Small intestine (tissue), 7 donors: ENCODE measurements at regions not wholly inside any gene's neighbourhood (a gene's known extent, or its start where the extent isn't known, plus 50 kb on each side); places are given as distances from the start of the nearest gene placed in this dataset.

Source experiments
- DNase-seq, 2 donors: peaks; one replicate each; pipeline versions ENCODE4 v3.0.0 to v3.0.0-alpha.2; 2013
- FAIRE-seq: peaks from 2 replicates; lab custom pipeline; 2012; peaks lifted over from hg19 to GRCh38; lab: Jason Lieb, UNC
- H3K27ac ChIP-seq, 3 donors: one replicate each; pipeline ENCODE4 v1.5.1; 2013; ENCODE audit warnings: low read length in 2 of 3, mild to moderate bottlenecking in 2 of 3, control low read depth in 1 of 3, inconsistent platforms in 1 of 3, low read depth in 1 of 3, moderate library complexity in 1 of 3
- H3K27me3 ChIP-seq, 3 donors: one replicate each; pipeline ENCODE4 v1.6.1; 2013; ENCODE audit warnings: low read length in 3 of 3, inconsistent platforms in 1 of 3; ENCODE audit not compliant: control insufficient read depth in 3 of 3, insufficient read depth in 3 of 3
- H3K36me3 ChIP-seq, 3 donors: one replicate each; pipeline ENCODE4 v1.6.1; 2013; ENCODE audit warnings: low read length in 3 of 3, inconsistent platforms in 1 of 3, low read depth in 1 of 3, mild to moderate bottlenecking in 1 of 3, moderate library complexity in 1 of 3; ENCODE audit not compliant: control insufficient read depth in 3 of 3, insufficient read depth in 2 of 3
- H3K4me1 ChIP-seq, 3 donors: one replicate each; pipeline ENCODE4 v1.6.1; 2013; ENCODE audit warnings: low read length in 2 of 3, inconsistent platforms in 1 of 3, low read depth in 1 of 3, mild to moderate bottlenecking in 1 of 3, moderate library complexity in 1 of 3; ENCODE audit not compliant: control insufficient read depth in 3 of 3, insufficient read depth in 2 of 3
- H3K4me3 ChIP-seq, 3 donors: one replicate each; pipeline ENCODE4 v1.5.1; 2013; ENCODE audit warnings: low read length in 3 of 3, control low read depth in 1 of 3, inconsistent platforms in 1 of 3, low read depth in 1 of 3, mild to moderate bottlenecking in 1 of 3, moderate library complexity in 1 of 3
- H3K9me3 ChIP-seq, 2 donors: one replicate each; pipeline ENCODE4 v1.6.1; 2013; ENCODE audit warnings: low read depth in 1 of 2, low read length in 1 of 2; ENCODE audit not compliant: control insufficient read depth in 2 of 2, insufficient read depth in 1 of 2
- WGBS, 3 donors: extraction: QIAGEN DNeasy Blood & Tissue Kit; methylation state at CpG; one replicate each; pipeline ENCODE4 v1.1.7; 2013; 5-methylcytosine and 5-hydroxymethylcytosine counted together
- donor health status: healthy with polysubstance abuse.
- donor health status: control.
- donor health status: control.
- donor health status: Bipolar disorder and iron deficiency.
- donor health status: healthy.

DNA sequence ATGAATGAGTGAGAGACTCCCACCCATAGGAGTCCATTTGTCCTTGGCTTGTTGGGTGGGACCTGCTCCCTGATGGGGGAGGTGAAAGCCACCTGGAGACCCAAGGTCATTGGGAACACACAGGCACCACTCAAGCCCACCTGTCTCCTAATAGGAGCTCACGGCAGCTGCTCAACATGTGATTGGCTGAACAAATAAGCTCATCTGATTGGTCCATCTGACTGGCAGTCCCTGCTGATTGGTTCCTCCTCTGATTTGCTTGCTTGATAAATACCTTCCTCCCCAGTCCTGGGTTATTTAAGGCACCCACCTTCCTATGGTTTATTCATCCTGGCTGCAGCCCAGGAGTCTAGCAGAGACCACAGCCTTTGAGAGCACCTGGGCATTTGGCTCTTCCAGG is 502.9 kb downstream of the PTPRU start:
- 50 to 67% (median 65%) methylated on average over 1 of the region's 1 CpG for WGBS, 3 donors
- Histone ChIP-seq H3K27me3 (no peaks in the 10 kb centered on the region), H3K9me3 (no peaks in the 10 kb centered on the region), H3K27ac (no peak overlapping the region), H3K4me3 (no peak overlapping the region), H3K4me1 (no peaks in the 10 kb centered on the region), H3K36me3 (no peaks in the 10 kb centered on the region)
- FAIRE-seq, result no peak
- no peak for DNase-seq

DNA sequence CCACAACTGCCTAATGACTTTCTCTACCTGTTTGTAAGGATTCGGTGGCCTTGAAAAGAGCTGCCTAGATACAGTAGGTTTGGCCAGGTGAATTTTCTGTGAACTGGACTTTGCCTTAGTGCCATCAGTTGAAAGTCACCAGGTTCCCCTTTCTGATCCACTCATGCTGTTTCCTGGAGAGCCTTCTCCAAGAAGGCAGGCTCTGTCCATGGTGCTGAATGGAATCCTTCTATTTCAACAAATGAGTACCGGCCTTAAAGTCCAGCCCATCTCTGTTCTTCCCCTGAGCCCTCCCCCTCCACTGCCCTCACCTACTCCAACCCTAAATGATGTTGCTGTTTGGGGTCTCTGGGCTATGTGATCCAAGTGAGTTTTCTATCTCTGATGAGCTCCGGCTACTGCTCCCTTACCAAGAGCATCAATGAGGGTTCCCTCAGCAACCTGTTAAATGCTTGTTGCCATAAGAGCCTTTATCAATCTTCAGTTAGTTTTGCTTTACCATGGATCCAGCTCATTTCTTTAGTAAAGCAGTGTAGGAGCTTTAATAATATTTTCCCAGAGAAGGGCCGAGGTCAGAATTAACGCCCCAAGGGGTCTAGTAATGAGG is 500.4 kb downstream of the PTPRU start:
- 59 to 68% (median 66%) methylated on average over 5 of the region's 5 CpGs for WGBS, 3 donors
- Histone ChIP-seq H3K36me3 (no peaks in the 10 kb centered on the region), H3K9me3 (no peaks in the 10 kb centered on the region), H3K27me3 (no peaks in the 10 kb centered on the region), H3K4me3 (no peak overlapping the region), H3K4me1 (no peaks in the 10 kb centered on the region), H3K27ac (no peak overlapping the region)
- DNase-seq, result peak; percentile 9 to 74
- FAIRE-seq, result no peak

DNA sequence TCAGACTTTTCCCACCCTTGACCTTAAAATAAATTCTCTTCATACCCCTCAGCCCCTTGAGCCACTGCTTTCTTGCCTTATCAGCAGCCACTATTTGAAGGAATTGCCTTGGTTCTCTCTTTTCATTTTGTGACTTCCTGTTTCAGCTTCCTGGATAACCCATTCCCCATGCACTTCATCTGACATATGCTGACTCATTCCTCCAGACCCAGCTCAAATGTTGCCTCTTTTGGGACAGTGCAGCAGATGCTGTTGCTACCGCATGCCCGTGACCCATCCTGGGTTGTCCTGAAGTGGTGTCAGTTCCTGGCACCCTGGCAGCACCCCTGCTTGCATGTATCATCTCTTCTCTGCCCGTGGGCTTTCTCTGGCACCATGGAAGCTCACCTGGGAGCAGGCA is 496.1 kb downstream of the PTPRU start:
- Histone ChIP-seq H3K4me1 (no peaks in the 10 kb centered on the region), H3K27ac (no peak overlapping the region), H3K36me3 (no peaks in the 10 kb centered on the region), H3K4me3 (no peak overlapping the region), H3K9me3 (no peaks in the 10 kb centered on the region), H3K27me3 (no peaks in the 10 kb centered on the region)
- 49 to 68% (median 60%) methylated on average over 3 of the region's 3 CpGs for WGBS, 3 donors
- FAIRE-seq, result no peak
- no peak for DNase-seq

DNA sequence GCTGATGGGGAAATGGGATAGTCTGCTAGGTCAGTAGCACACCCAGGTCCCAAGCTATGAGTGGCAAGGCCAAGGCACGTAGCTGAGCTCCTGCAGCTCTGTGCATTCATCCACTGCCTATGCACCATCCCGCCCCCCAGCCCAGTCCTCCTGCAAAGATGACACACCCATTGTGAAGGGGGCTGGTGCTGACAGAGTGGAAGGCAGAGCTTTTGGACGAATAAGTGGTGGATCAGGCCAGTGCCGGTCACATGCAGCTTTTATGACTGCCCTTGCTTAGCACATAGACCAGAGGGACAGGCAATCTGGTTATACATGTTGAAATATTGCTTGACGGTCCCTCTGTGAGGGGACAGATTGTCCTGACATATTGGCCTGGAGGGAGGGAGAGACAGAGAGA is 494.3 kb downstream of the PTPRU start:
- DNase-seq (no peak), FAIRE-seq (no peak)
- Histone ChIP-seq H3K27ac (no peak overlapping the region), H3K4me3 (no peak overlapping the region), H3K36me3 (no peaks in the 10 kb centered on the region), H3K27me3 (no peaks in the 10 kb centered on the region), H3K4me1 (no peaks in the 10 kb centered on the region), H3K9me3 (no peaks in the 10 kb centered on the region)
- 51 to 69% (median 57%) methylated on average over 5 of the region's 5 CpGs for WGBS, 3 donors

DNA sequence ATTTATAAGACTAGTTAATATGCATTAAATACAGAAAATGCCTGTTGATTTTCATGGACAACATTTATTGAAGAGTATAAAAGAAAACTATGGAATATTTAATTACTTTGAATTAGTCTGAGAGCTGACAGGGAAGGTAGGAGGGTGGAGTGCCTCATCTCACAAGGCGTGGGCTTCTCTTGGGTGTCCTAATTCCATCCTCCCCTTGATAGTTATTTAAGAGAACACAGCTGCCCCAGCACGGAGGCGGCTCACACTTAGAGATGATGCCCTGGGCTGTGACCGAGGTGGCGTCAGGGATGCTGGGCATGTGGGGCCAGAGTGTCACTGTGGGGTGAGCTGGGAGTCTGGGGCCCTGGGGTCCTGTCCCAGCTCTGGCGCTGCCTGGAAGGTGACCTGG is 493.0 kb downstream of the PTPRU start:
- Histone ChIP-seq H3K27ac (no peak overlapping the region), H3K27me3 (no peaks in the 10 kb centered on the region), H3K9me3 (no peaks in the 10 kb centered on the region), H3K4me3 (no peak overlapping the region), H3K36me3 (no peaks in the 10 kb centered on the region), H3K4me1 (no peaks in the 10 kb centered on the region)
- no peak for FAIRE-seq
- DNase-seq, result no peak
- 84 to 85% (median 85%) methylated on average over 6 of the region's 6 CpGs for WGBS, 3 donors

DNA sequence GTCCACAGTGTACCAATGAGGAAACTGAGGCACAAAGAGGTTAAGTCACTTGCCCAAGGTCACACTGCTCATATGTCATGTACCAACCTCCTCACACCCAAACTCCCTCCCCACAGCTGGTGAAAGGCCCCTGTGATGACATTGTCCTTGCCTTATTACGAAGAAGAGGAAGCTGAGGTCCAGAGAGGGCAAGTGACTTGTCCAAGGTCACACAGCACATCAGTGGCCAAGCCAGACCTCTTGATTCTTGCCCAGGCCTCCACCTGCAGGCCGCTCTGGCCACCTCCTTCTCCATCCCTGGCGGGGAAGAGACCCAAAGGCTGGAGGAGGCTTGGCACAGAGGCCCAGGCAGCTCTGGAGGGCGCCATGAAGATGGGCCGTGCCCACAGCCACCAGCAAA is 492.4 kb downstream of the PTPRU start:
- no peaks in the 10 kb centered on the region for H3K4me1 ChIP-seq
- H3K9me3 ChIP-seq, result no peaks in the 10 kb centered on the region
- no peak overlapping the region for H3K4me3 ChIP-seq
- H3K27me3 ChIP-seq, result no peaks in the 10 kb centered on the region
- 78 to 83% (median 81%) methylated on average over 5 of the region's 5 CpGs for WGBS, 3 donors
- no peaks in the 10 kb centered on the region for H3K36me3 ChIP-seq
- no peak overlapping the region for H3K27ac ChIP-seq
- no peak for DNase-seq
- no peak for FAIRE-seq

DNA sequence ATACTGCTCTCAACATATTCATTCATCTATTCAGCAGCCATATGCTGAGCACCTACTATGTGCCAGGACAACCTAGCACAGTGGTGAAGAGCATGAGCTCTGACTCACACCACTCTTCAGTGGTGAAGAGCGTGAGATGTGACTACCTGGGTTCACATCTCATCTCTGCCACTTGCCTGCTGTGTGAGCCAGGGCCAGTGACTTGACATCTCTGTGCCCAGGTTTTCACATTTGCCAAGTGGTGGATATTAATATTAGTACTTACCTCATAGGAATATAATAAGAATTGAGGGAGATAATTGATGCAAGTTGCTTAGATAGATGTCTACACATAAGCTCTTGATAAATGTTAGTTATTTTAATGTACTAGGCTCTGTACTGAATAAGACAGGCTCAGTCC is 488.9 kb downstream of the PTPRU start:
- DNase-seq (no peak), FAIRE-seq (no peak)
- 88 to 94% (median 92%) methylated on average over 1 of the region's 1 CpG for WGBS, 3 donors
- H3K27ac ChIP-seq, result no peak overlapping the region
- no peak overlapping the region for H3K4me3 ChIP-seq
- H3K9me3 ChIP-seq, result peaks cover 2 to 16% of the 10 kb centered on the region in 2 donors
- no peaks in the 10 kb centered on the region for H3K4me1 ChIP-seq
- H3K36me3 ChIP-seq, result no peaks in the 10 kb centered on the region
- peaks cover 0 to 2% (median 0%) of the 10 kb centered on the region in 3 donors for H3K27me3 ChIP-seq

DNA sequence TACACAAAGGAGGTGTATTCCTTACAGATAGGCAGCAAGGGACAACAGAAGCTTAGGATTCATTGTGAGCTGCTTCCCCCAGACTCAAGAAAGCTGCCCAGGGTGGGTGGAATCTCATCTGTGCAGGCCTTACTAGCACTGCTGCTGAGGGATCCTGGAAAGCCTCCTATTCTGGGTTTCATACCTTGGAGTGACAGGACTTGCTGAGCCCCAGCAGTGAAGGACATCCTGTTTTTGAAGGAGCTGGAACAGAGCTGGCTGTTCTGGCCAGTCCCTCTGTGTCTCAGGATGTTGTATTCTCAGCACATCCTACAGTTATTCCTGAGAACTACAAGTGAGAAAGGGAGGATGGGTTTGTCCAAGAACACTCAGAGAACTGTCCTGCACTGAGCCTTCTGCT is 486.3 kb downstream of the PTPRU start:
- H3K4me1 ChIP-seq, result no peaks in the 10 kb centered on the region
- H3K36me3 ChIP-seq, result no peaks in the 10 kb centered on the region
- H3K9me3 ChIP-seq, result peaks cover 2 to 18% of the 10 kb centered on the region in 2 donors
- no peak overlapping the region for H3K4me3 ChIP-seq
- no peak for FAIRE-seq
- H3K27ac ChIP-seq, result no peak overlapping the region
- DNase-seq, result no peak
- peaks cover 0 to 3% (median 0%) of the 10 kb centered on the region in 3 donors for H3K27me3 ChIP-seq

DNA sequence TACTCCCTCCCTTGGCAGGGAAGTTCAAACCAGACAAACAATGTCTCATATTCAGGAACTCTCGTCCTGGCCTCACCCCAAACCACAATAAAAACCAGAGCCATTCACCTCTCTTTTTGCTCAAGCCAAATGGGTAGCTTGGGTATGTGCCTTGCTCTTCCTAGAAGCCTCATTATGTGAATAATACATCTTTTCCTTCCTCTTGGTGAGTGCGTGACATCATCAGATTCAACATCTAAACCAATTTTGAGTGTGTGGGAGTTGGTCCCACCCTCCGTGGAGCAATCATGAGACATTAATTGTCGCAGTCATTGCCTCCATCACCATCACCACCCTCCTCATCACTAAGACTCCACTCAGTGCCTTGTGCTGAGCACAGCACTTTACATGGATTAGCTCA is 482.9 kb downstream of the PTPRU start:
- Histone ChIP-seq H3K9me3 (peaks cover 2 to 20% of the 10 kb centered on the region in 2 donors), H3K27ac (no peak overlapping the region), H3K36me3 (no peaks in the 10 kb centered on the region), H3K27me3 (peaks cover 0 to 3% (median 0%) of the 10 kb centered on the region in 3 donors), H3K4me1 (no peaks in the 10 kb centered on the region), H3K4me3 (no peak overlapping the region)
- DNase-seq (no peak), FAIRE-seq (no peak)
- 49 to 60% (median 49%) methylated on average over 4 of the region's 4 CpGs for WGBS, 3 donors
